ENCODE measurements at regions not wholly inside any gene's neighbourhood (a gene's known extent, or its start where the extent isn't known, plus 50 kb on each side); places are given as distances from the start of the nearest gene placed in this dataset.

- Histone ChIP-seq H3K9me3 (ENCODE audit: control insufficient read depth, insufficient read depth, low read length) (no peaks in the 10 kb centered on the region), H3K9ac (ENCODE audit: low read depth, low read length) (no peak overlapping the region), H3K4me1 (ENCODE audit: insufficient read depth, low read length) (no peaks in the 10 kb centered on the region), H3K36me3 (ENCODE audit: insufficient read depth, low read length) (no peaks in the 10 kb centered on the region)
These were observed 143.0 kb upstream of the MAOA start for GRCh38 chrX:43513085-43513484.

GRCh38 chrX:43514820-43515219, 141.3 kb upstream of the MAOA start:
- Histone ChIP-seq H3K9me3 (ENCODE audit: control insufficient read depth, insufficient read depth, low read length) (no peaks in the 10 kb centered on the region), H3K36me3 (ENCODE audit: insufficient read depth, low read length) (no peaks in the 10 kb centered on the region), H3K9ac (ENCODE audit: low read depth, low read length) (no peak overlapping the region), H3K4me1 (ENCODE audit: insufficient read depth, low read length) (no peaks in the 10 kb centered on the region)

GRCh38 chrX:43522582-43522981, 133.5 kb upstream of the MAOA start:
- Histone ChIP-seq H3K36me3 (ENCODE audit: insufficient read depth, low read length) (no peaks in the 10 kb centered on the region), H3K9ac (ENCODE audit: low read depth, low read length) (no peak overlapping the region), H3K4me1 (ENCODE audit: insufficient read depth, low read length) (no peaks in the 10 kb centered on the region), H3K9me3 (ENCODE audit: control insufficient read depth, insufficient read depth, low read length) (no peaks in the 10 kb centered on the region)

DNA sequence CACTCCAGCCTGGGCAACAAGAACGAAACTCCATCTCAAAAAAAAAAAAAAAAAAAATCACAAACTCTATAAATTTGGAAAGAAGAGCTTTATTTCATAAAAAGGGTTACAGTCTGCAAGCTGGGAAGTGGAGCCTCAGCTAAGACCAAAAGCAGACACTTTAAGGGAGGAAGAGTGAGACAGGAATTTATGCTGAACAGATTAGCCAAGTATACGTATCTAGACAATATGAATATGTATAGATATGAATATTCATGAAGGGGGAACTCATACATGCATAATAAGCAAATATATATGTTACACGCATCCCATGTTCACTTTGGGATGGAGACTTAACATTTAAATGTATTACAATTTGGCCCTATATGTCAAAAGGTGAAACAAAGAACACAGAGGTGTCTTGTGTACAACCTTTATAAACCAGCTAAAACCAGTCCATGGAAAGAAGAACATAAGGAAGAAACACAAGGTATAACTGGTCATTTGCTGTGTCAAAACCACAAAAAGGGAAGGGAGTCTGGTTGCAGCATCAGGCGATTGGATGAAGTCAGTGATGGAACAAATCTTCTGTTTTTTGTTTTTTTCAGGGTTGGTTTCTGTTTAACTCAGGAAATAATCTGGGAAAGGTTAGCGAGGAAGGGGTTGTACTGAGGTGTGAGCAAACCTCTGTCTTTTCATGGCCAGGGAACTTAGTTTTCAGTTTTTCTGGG, 130.0 kb upstream of the MAOA start:
- Histone ChIP-seq H3K36me3 (ENCODE audit: insufficient read depth, low read length) (no peaks in the 10 kb centered on the region), H3K9ac (ENCODE audit: low read depth, low read length) (no peak overlapping the region), H3K9me3 (ENCODE audit: control insufficient read depth, insufficient read depth, low read length) (no peaks in the 10 kb centered on the region), H3K4me1 (ENCODE audit: insufficient read depth, low read length) (no peaks in the 10 kb centered on the region)

- H3K9me3 ChIP-seq (ENCODE audit: control insufficient read depth, insufficient read depth, low read length): no peaks in the 10 kb centered on the region
- no peak overlapping the region for H3K9ac ChIP-seq (ENCODE audit: low read depth, low read length)
- no peaks in the 10 kb centered on the region for H3K36me3 ChIP-seq (ENCODE audit: insufficient read depth, low read length)
- no peaks in the 10 kb centered on the region for H3K4me1 ChIP-seq (ENCODE audit: insufficient read depth, low read length)
These were observed 129.2 kb upstream of the MAOA start for GRCh38 chrX:43526878-43527277.

DNA sequence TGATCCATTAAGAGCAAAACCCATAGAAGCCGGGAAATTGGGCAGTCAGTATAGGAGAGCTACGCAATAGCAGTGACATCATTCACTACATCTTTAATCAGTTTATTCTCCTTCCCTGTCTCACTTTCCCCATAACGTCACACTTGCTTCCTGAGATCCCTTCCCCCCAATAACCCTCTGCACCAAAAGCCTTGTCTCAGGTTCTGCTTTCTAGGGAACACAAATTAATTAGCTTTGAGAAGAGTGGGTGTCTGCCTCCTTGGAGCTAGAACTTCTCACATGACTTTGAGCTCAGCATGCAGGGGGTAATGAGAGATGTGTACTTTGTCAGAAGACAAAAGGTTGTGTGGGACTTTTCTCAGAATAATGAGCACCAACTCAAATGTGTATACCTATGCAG, 128.3 kb upstream of the MAOA start:
- Histone ChIP-seq H3K4me1 (ENCODE audit: insufficient read depth, low read length) (no peaks in the 10 kb centered on the region), H3K9ac (ENCODE audit: low read depth, low read length) (no peak overlapping the region), H3K9me3 (ENCODE audit: control insufficient read depth, insufficient read depth, low read length) (no peaks in the 10 kb centered on the region)

DNA sequence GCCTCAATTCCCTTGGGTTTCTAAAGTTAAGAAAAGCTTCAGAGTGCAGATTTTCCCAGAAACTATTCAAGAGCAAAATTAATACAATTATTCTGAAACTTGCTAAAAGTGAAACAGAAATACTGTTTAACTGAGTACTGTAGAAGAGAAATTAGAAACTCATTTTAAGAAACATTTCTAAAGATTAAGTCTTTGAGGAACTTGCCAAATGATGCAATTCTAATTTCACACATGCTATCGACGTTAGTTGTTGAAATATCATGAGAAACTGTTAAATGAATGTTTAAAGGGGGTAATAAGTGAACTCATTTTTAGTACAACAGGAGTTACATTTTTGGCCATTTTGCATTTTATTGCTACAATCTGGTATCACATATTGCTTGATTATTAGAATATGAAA, 125.3 kb upstream of the MAOA start:
- Histone ChIP-seq H3K4me1 (ENCODE audit: insufficient read depth, low read length) (no peaks in the 10 kb centered on the region), H3K36me3 (ENCODE audit: insufficient read depth, low read length) (no peaks in the 10 kb centered on the region), H3K9me3 (ENCODE audit: control insufficient read depth, insufficient read depth, low read length) (0 out of 2 replicates have a peak, but pooled peaks cover 4% of the 10 kb centered on the region), H3K9ac (ENCODE audit: low read depth, low read length) (no peak overlapping the region)

More for the DNA sequence above, 128.3 kb upstream of the MAOA start:
- H3K36me3 ChIP-seq (ENCODE audit: insufficient read depth, low read length): no peaks in the 10 kb centered on the region

DNA sequence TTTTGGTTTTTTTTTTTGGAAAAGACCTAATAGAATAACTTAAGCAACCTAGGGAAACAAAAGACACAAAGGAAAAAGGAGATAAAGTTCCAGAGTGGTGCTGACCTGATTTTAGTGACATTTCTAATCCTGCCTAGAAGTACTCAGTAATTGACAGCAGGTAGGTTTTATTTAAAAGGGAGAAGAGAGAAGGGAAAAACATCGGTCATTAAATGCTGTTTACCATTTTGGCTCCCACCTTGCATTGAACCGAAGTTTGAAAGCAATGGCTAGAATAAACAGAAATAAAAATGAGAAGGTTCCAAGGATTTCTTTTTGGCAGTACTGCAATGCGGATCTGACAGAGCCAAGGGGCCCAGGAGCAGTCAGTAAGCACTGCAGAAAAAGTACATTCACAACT, 115.8 kb upstream of the MAOA start:
- Histone ChIP-seq H3K4me1 (ENCODE audit: insufficient read depth, low read length) (peaks cover 4% of the 10 kb centered on the region; the same call in 1 of the 2 replicates), H3K36me3 (ENCODE audit: insufficient read depth, low read length) (no peaks in the 10 kb centered on the region), H3K9me3 (ENCODE audit: control insufficient read depth, insufficient read depth, low read length) (peaks cover 10% of the 10 kb centered on the region; the same call in 1 of the 2 replicates)

GRCh38 chrX:43551590-43551989, 104.5 kb upstream of the MAOA start:
- no peaks in the 10 kb centered on the region for H3K36me3 ChIP-seq (ENCODE audit: insufficient read depth, low read length)
- peaks cover 22% of the 10 kb centered on the region for H3K4me1 ChIP-seq (ENCODE audit: insufficient read depth, low read length)
- no peaks in the 10 kb centered on the region for H3K9me3 ChIP-seq (ENCODE audit: control insufficient read depth, insufficient read depth, low read length)
- no peak overlapping the region for H3K9ac ChIP-seq (ENCODE audit: low read depth, low read length)

More for the DNA sequence above, 115.8 kb upstream of the MAOA start:
- no peak overlapping the region for H3K9ac ChIP-seq (ENCODE audit: low read depth, low read length)

- no peak overlapping the region for H3K9ac ChIP-seq (ENCODE audit: low read depth, low read length)
- H3K36me3 ChIP-seq (ENCODE audit: insufficient read depth, low read length): no peaks in the 10 kb centered on the region
- no peaks in the 10 kb centered on the region for H3K9me3 ChIP-seq (ENCODE audit: control insufficient read depth, insufficient read depth, low read length)
- H3K4me1 ChIP-seq (ENCODE audit: insufficient read depth, low read length): peaks cover 22% of the 10 kb centered on the region
These were observed 103.9 kb upstream of the MAOA start for GRCh38 chrX:43552156-43552555.

DNA sequence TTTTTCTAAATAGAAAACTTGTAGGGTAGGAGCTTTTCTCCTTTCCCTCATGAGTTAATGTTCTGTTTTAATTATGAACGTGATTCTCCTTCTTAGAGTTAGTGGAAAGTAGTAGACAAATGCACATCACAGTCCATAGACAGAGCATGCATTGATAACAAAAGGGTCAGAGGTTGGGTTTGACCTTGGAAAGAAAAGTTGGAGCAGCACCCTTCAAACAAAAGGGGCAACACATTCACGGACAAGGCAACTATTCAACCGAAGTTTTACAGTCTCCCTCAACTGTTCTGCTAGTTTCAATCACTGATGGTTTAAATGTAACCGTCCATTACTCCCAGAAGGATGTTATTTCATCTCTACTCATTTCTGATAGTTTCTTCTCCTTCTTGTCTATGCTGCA, 103.4 kb upstream of the MAOA start:
- H3K9ac ChIP-seq (ENCODE audit: low read depth, low read length): no peak overlapping the region
- H3K36me3 ChIP-seq (ENCODE audit: insufficient read depth, low read length): no peaks in the 10 kb centered on the region
- no peaks in the 10 kb centered on the region for H3K9me3 ChIP-seq (ENCODE audit: control insufficient read depth, insufficient read depth, low read length)
- H3K4me1 ChIP-seq (ENCODE audit: insufficient read depth, low read length): peaks cover 22% of the 10 kb centered on the region

DNA sequence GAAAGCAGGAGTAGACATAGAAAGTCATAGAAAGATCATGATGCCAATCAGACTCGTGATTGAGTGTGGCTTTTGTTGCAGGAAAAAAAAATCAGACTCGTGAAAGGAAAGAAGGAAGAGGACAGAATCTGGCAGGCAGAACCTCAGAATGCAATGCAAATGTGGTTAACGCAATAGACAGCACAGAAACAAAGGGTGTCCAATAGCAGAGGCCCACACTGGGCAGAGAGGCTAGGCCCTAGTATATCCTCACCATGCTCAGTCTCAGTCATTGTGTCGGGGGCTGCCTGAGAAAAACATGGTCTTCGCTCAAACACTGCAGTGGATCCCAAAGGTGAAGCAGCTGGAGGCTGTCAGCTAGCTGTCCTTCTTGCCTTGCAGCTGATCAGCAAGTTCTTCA, 102.8 kb upstream of the MAOA start:
- Histone ChIP-seq H3K4me1 (ENCODE audit: insufficient read depth, low read length) (peaks cover 22% of the 10 kb centered on the region), H3K9ac (ENCODE audit: low read depth, low read length) (no peak overlapping the region), H3K9me3 (ENCODE audit: control insufficient read depth, insufficient read depth, low read length) (no peaks in the 10 kb centered on the region), H3K36me3 (ENCODE audit: insufficient read depth, low read length) (no peaks in the 10 kb centered on the region)

- Histone ChIP-seq H3K4me1 (ENCODE audit: insufficient read depth, low read length) (peaks cover 20% of the 10 kb centered on the region), H3K36me3 (ENCODE audit: insufficient read depth, low read length) (no peaks in the 10 kb centered on the region), H3K9me3 (ENCODE audit: control insufficient read depth, insufficient read depth, low read length) (no peaks in the 10 kb centered on the region), H3K9ac (ENCODE audit: low read depth, low read length) (no peak overlapping the region)
These were observed 99.9 kb upstream of the MAOA start for GRCh38 chrX:43556207-43556606.

- Histone ChIP-seq H3K4me1 (ENCODE audit: insufficient read depth, low read length) (peaks cover 5% of the 10 kb centered on the region; the same call in 1 of the 2 replicates), H3K9ac (ENCODE audit: low read depth, low read length) (no peak overlapping the region), H3K9me3 (ENCODE audit: control insufficient read depth, insufficient read depth, low read length) (no peaks in the 10 kb centered on the region), H3K36me3 (ENCODE audit: insufficient read depth, low read length) (no peaks in the 10 kb centered on the region)
These were observed 98.3 kb upstream of the MAOA start for GRCh38 chrX:43557792-43558191.

DNA sequence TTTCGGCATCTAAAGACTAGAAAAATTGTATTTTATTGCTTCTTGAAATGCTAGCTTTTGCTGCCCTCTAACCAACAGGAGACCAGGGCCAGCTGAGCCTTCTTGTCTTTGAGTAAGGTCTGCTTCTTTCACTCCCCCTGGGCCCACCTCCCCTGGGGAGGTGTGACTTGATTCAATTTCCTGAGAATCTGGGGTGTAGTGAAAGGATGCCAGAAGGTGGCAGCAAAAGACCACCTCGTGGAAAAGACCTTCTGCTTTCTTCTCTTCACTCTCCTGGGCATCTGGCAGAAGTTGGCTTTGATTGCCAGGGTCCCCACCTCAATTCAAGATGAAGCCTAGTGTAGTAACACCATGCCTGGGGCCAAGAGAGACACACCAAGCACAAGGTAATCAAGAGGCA, 96.5 kb upstream of the MAOA start:
- Histone ChIP-seq H3K9ac (ENCODE audit: low read depth, low read length) (no peak overlapping the region), H3K4me1 (ENCODE audit: insufficient read depth, low read length) (no peaks in the 10 kb centered on the region), H3K36me3 (ENCODE audit: insufficient read depth, low read length) (no peaks in the 10 kb centered on the region), H3K9me3 (ENCODE audit: control insufficient read depth, insufficient read depth, low read length) (no peaks in the 10 kb centered on the region)
